Endometrium (tissue), 2 donors: ENCODE measurements at regions not wholly inside any gene's neighbourhood (a gene's known extent, or its start where the extent isn't known, plus 50 kb on each side); places are given as distances from the start of the nearest gene placed in this dataset.

ENCODE experiments used
- FAIRE-seq: peaks from 2 replicates; lab custom pipeline; 2012; peaks lifted over from hg19 to GRCh38; lab: Jason Lieb, UNC
- donor health status: control.
- donor health status: control.

GRCh38 chr10:76733441-76733936 is 904.1 kb downstream of the KCNMA1 start:
- FAIRE-seq: no peak

- no peak for FAIRE-seq
Observed at GRCh38 chr10:76732306-76732705, 905.3 kb downstream of the KCNMA1 start.

GRCh38 chr10:76729841-76730487 is 907.6 kb downstream of the KCNMA1 start:
- no peak for FAIRE-seq

- FAIRE-seq: no peak
Observed at GRCh38 chr10:76729346-76729745, 908.3 kb downstream of the KCNMA1 start.

GRCh38 chr10:76727038-76727437 is 910.6 kb downstream of the KCNMA1 start:
- FAIRE-seq: no peak

GRCh38 chr10:76723844-76724243 is 913.8 kb downstream of the KCNMA1 start:
- FAIRE-seq: no peak

DNA sequence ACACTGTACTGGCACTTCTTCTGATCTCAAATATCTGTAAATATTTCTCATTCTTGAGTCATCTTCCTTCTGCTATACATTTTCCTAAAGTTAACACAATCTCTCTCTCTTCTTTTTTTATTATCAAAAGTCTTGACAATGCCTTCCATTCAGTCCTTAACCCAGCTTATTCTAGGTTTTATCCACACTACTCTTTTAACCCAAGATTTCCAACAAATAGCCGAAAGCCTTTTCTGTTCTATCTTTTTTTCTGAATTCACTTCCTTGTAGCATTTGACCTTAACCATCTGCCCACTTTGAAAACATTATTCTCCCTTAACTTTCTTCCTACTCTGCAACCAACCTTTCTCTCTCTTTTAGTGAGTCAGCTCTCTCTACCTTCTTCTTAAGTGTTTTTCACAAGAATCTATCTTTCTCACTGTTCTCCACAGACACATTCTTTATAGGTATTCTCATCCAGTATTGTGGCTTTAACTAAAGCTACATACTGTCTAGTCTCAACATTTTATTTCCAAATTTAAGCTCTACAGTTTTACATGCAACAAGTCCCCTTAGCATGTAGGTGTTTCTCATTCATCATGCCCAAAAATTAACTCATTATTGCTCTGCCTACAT is 915.6 kb downstream of the KCNMA1 start:
- no peak for FAIRE-seq

GRCh38 chr10:76719006-76719405 is 918.6 kb downstream of the KCNMA1 start:
- FAIRE-seq: no peak

DNA sequence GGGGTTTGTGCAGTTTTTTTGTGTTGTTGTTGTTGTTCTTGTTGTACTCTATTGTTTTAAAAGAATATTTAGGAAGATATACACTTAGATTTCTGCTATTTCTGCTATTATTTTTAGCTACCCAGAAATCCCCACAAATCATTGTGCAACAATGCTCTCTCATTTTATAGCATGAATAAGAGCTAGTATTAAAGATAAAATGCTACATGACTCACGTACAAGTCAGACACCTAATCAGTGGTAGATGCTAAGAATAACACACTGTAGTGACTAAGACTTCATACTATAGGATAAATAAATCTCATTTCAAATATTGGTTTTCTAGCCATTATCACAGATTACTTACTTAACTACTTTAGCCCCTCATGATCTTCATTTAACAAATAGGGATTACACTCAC is 920.5 kb downstream of the KCNMA1 start:
- no peak for FAIRE-seq

- no peak for FAIRE-seq
Observed at GRCh38 chr10:76711222-76711997, 926.2 kb downstream of the KCNMA1 start.

DNA sequence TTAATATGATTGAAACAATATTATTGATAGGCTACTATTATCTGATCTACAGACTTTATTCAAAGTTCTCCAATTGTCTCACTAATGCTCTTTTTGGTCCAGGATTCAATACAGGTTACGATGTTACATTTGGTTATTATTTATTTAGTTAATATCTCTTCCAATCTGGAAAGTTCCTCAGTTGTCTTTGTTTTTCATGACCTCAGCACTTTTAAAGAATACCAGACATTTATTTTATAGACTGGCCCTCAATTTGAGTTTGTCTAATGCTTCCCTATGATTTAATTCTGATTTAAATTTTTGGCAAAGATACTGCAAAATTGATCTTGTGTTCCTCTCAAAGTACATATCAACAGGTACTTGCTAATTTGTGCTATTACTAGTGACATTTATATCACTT is 937.4 kb downstream of the KCNMA1 start:
- no peak for FAIRE-seq

- FAIRE-seq: no peak
Observed at GRCh38 chr10:76697923-76698322, 939.7 kb downstream of the KCNMA1 start.

GRCh38 chr10:76695069-76695468 is 942.5 kb downstream of the KCNMA1 start:
- no peak for FAIRE-seq

GRCh38 chr10:76686201-76686600 is 951.4 kb downstream of the KCNMA1 start:
- FAIRE-seq: no peak

DNA sequence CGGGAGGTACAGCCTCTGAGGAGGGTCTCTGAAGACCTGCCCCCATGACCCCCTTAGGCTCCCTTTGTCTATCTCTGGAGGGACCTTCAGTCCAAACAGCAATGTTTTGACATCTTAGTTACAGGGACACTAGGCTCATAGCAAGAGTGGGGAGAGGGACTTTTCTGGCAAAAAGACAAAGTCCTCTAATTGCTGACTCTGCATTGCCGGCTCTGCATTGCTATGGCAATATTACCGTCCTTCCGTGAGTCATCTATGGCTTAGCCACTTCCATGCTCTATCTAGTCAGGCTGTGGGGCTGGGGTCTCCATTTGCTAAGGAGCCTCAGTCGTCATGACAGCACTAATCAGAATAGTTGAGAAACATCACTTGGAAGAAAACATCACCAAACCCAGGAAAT is 952.6 kb downstream of the KCNMA1 start:
- FAIRE-seq: no peak

- no peak for FAIRE-seq
Observed at GRCh38 chr10:76681153-76681552, 956.5 kb downstream of the KCNMA1 start.

DNA sequence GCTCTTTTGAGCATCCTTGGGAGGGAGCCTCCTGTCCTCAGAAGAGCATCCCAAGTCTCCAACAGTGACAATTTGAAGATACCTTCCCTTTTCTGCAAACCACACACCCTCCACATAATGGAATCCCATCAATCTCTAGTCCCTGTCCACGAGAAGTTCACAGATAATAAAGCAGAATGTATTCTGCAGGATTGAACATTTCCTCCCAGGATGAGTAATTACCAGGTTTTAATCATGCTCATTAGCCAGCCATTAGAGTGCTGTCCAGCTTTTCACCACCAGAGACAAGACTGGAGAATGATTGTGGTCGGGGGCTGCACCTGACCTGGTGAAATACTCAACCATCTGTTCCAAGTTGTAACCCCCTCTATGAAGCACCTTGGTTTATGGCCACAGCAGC is 958.6 kb downstream of the KCNMA1 start:
- FAIRE-seq: no peak

GRCh38 chr10:76675951-76676587 is 961.5 kb downstream of the KCNMA1 start:
- FAIRE-seq: no peak

- no peak for FAIRE-seq
Observed at GRCh38 chr10:76675561-76675950, 962.1 kb downstream of the KCNMA1 start.

- peak; percentile 98 for FAIRE-seq
Observed at GRCh38 chr10:76667408-76668370, 969.9 kb downstream of the KCNMA1 start.

DNA sequence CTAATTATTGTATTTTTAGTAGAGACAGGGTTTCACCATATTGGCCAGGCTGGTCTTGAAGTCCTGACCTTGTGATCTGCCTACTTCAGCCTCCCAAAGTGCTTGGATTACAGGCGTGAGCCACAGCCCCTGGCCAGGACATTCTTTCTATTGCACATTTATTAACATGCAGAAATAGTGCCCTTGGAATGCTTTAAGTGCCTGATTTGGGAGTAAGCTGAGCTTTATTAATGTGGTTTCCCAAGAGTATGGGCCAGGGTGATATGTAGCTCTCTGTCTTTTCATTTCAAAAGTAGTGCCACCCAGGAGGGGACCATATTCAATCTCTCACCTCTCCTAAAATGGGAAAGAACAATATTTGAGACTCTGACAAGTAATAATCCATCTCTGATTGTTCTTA is 970.7 kb downstream of the KCNMA1 start:
- no peak for FAIRE-seq

DNA sequence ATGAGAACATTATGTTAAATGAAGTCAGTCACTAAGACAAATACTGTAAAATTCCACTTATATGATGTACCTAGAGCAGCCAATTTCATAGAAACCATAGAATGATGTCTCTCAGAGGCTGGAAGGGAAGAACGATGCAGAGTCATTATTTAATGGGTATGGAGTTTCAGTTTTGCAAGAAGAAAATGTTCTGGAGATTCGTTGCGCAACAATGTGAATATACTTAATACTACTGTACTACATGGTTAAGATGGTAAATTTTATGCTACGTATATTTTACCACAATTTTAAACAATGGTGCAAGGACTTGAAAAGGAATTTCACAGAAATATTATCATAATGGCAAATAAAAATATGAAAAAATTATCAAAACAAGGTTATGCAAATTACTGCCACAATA is 972.6 kb downstream of the KCNMA1 start:
- no peak for FAIRE-seq
